C4-2B (cell line): ENCODE measurements at regions not wholly inside any gene's neighbourhood (a gene's known extent, or its start where the extent isn't known, plus 50 kb on each side); places are given as distances from the start of the nearest gene placed in this dataset.
"Not testable (repeated sequence)": the region's sequence is repeated elsewhere in the genome, so short reads cannot be mapped to it uniquely, and the experiment has no call there.

ENCODE experiments used
- H3K27ac ChIP-seq: fragments of 450-650 bp; 2 replicates; pipeline ENCODE4 v1.5.1; 2017
- CTCF ChIP-seq: fragments of 450-650 bp; conservative IDR thresholded peaks from 2 replicates; pipeline ENCODE4 v1.5.1; 2017; ENCODE audit warnings: mild to moderate bottlenecking
- ZFX ChIP-seq: fragments of 450-650 bp; IDR thresholded peaks from 2 replicates; pipeline ENCODE4 v1.6.1; 2017

GRCh38 chr3:21913791-21914190, 162.8 kb upstream of the ZNF385D start:
- TF ChIP-seq ZFX, result no peak
- TF ChIP-seq CTCF, result no peak
- no peak overlapping the region for H3K27ac ChIP-seq

- no peak overlapping the region for H3K27ac ChIP-seq
- TF ChIP-seq ZFX (no peak), CTCF (no peak)
Observed at GRCh38 chr3:21914451-21914850, 163.4 kb upstream of the ZNF385D start.

GRCh38 chr3:21919383-21919782, 168.4 kb upstream of the ZNF385D start:
- no peak overlapping the region for H3K27ac ChIP-seq
- no peak for TF ChIP-seq ZFX
- no peak for TF ChIP-seq CTCF

GRCh38 chr3:21920421-21920861, 169.4 kb upstream of the ZNF385D start:
- TF ChIP-seq ZFX (no peak), CTCF (no peak)
- H3K27ac ChIP-seq, result no peak overlapping the region

GRCh38 chr3:21923156-21923555, 172.1 kb upstream of the ZNF385D start:
- not testable (repeated sequence) for H3K27ac ChIP-seq

GRCh38 chr3:21927261-21927660, 176.3 kb upstream of the ZNF385D start:
- no peak overlapping the region for H3K27ac ChIP-seq
- TF ChIP-seq CTCF (no peak), ZFX (no peak)

GRCh38 chr3:21934591-21934990, 183.6 kb upstream of the ZNF385D start:
- H3K27ac ChIP-seq, result no peak overlapping the region
- no peak for TF ChIP-seq ZFX
- TF ChIP-seq CTCF, result no peak

GRCh38 chr3:21936207-21936606, 185.2 kb upstream of the ZNF385D start:
- TF ChIP-seq CTCF (no peak), ZFX (no peak)
- no peak overlapping the region for H3K27ac ChIP-seq
